BJ (cell line): ENCODE measurements at regions not wholly inside any gene's neighbourhood (a gene's known extent, or its start where the extent isn't known, plus 50 kb on each side); places are given as distances from the start of the nearest gene placed in this dataset.
"Not testable (repeated sequence)": the region's sequence is repeated elsewhere in the genome, so short reads cannot be mapped to it uniquely, and the experiment has no call there.

Experiments used
- CTCF ChIA-PET: fragments of 350-600 bp; formaldehyde crosslinking; extraction: SDS; loops from one replicate; lab custom pipeline; 2021; ENCODE audit warnings: antibody characterized with exemption, inconsistent platforms; lab: Yijun Ruan, JAX
- POLR2A ChIA-PET: fragments of 300-600 bp; sonication (Branson Sonifier 250); formaldehyde crosslinking; extraction: SDS; loops from one replicate; lab custom pipeline; 2021; ENCODE audit warnings: antibody characterized with exemption; lab: Charles Lee
- DNase-seq: peaks from one replicate; pipeline ENCODE4 v3.0.0-alpha.2; 2011; ENCODE audit warnings: low read depth
- H3K27me3 ChIP-seq: 2 replicates; pipeline ENCODE4 v1.6.0; 2011; ENCODE audit warnings: low read length; ENCODE audit not compliant: control insufficient read depth, insufficient read depth
- H3K36me3 ChIP-seq: 2 replicates; pipeline ENCODE4 v1.5.1; 2011; ENCODE audit warnings: low read length; ENCODE audit not compliant: control insufficient read depth, insufficient read depth
- H3K4me3 ChIP-seq: 2 replicates; pipeline ENCODE4 v1.5.1; 2011; ENCODE audit warnings: low read depth, mild to moderate bottlenecking, control low read depth, low read length
- CTCF ChIP-seq: IDR thresholded peaks from 2 replicates; pipeline ENCODE4 v1.5.1; 2011; ENCODE audit warnings: low read depth, mild to moderate bottlenecking, control low read depth, inconsistent platforms, low read length, moderate library complexity; ENCODE audit not compliant: insufficient read depth

GRCh38 chr6:14569394-14569793, 451.8 kb downstream of the CD83 start:
- H3K36me3 ChIP-seq = no peaks in the 10 kb centered on the region
- DNase-seq = no peak
- CTCF ChIA-PET = no interaction called here
- no peak overlapping the region for H3K4me3 ChIP-seq
- H3K27me3 ChIP-seq = no peaks in the 10 kb centered on the region; the same call in 1 of the 2 replicates
- POLR2A ChIA-PET = no interaction called here
- TF ChIP-seq CTCF = no peak

- DNase-seq, CTCF ChIA-PET, H3K27me3 ChIP-seq, POLR2A ChIA-PET, H3K4me3 ChIP-seq, H3K36me3 ChIP-seq: not testable (repeated sequence)
Observed at GRCh38 chr6:14569874-14570273, 452.3 kb downstream of the CD83 start.

GRCh38 chr6:14571001-14571400, 453.4 kb downstream of the CD83 start:
- no peaks in the 10 kb centered on the region; the same call in 1 of the 2 replicates for H3K27me3 ChIP-seq
- POLR2A ChIA-PET = no interaction called here
- CTCF ChIA-PET = no interaction called here
- no peaks in the 10 kb centered on the region for H3K36me3 ChIP-seq
- DNase-seq = no peak
- no peak for TF ChIP-seq CTCF
- H3K4me3 ChIP-seq = no peak overlapping the region

GRCh38 chr6:14571746-14572145, 454.2 kb downstream of the CD83 start:
- TF ChIP-seq CTCF = no peak
- CTCF ChIA-PET = no interaction called here
- no peaks in the 10 kb centered on the region for H3K36me3 ChIP-seq
- H3K4me3 ChIP-seq = no peak overlapping the region
- POLR2A ChIA-PET = no interaction called here
- no peaks in the 10 kb centered on the region; the same call in 1 of the 2 replicates for H3K27me3 ChIP-seq
- no peak for DNase-seq

GRCh38 chr6:14573267-14573666, 455.7 kb downstream of the CD83 start:
- Histone ChIP-seq H3K27me3 (no peaks in the 10 kb centered on the region; the same call in 1 of the 2 replicates), H3K36me3 (no peaks in the 10 kb centered on the region), H3K4me3 (no peak overlapping the region)
- DNase-seq = no peak
- ChIA-PET CTCF (no interaction called here), POLR2A (no interaction called here)
- no peak for TF ChIP-seq CTCF

- no peak for DNase-seq
- CTCF ChIA-PET = no interaction called here
Observed at GRCh38 chr6:14573703-14574290, 456.2 kb downstream of the CD83 start.

More at GRCh38 chr6:14573703-14574290, 456.2 kb downstream of the CD83 start:
- H3K36me3 ChIP-seq = no peaks in the 10 kb centered on the region
- POLR2A ChIA-PET = no interaction called here
- H3K27me3 ChIP-seq = no peaks in the 10 kb centered on the region; the same call in 1 of the 2 replicates
- no peak overlapping the region for H3K4me3 ChIP-seq
- TF ChIP-seq CTCF = no peak
